GM18519 (cell line): ENCODE measurements at regions not wholly inside any gene's neighbourhood (a gene's known extent, or its start where the extent isn't known, plus 50 kb on each side); places are given as distances from the start of the nearest gene placed in this dataset.

ENCODE experiments used
- ATAC-seq: cut with Tn5 transposase; IDR thresholded peaks from one replicate; pipeline ENCODE4 v1.9.1; 2021; ENCODE audit warnings: mild to moderate bottlenecking, moderate library complexity; ENCODE audit not compliant: unreplicated experiment, low FRiP score

GRCh38 chr7:21024485-21024867, 237.8 kb upstream of the SP8 start:
- ATAC-seq: no peak

DNA sequence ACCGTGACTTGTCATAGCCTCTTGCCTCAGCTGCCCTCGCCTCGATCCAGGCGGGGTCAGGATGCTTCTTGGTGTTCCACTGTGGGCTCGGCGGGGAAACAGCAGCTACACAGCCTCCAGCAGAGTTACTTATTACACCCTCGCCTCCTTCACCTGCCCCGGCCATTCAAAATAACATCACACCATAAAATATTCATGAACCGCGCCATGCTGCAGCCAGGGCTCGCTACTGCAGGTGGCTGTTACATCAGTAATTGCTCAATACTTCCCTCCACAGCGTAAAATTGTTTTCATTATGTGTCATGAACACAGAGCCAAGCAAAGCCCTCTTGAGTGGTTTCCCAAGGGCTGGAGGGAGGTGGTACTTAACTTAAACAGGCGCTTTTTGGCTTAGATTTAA, 241.5 kb upstream of the SP8 start:
- ATAC-seq: no peak

GRCh38 chr7:21028599-21028998, 241.9 kb upstream of the SP8 start:
- ATAC-seq: no peak

GRCh38 chr7:21029006-21029405, 242.3 kb upstream of the SP8 start:
- no peak for ATAC-seq

- ATAC-seq: no peak
These were observed 243.7 kb upstream of the SP8 start for GRCh38 chr7:21030237-21030871.

GRCh38 chr7:21041252-21041651, 254.6 kb upstream of the SP8 start:
- ATAC-seq: no peak

- no peak for ATAC-seq
These were observed 255.0 kb upstream of the SP8 start for GRCh38 chr7:21041666-21042065.

DNA sequence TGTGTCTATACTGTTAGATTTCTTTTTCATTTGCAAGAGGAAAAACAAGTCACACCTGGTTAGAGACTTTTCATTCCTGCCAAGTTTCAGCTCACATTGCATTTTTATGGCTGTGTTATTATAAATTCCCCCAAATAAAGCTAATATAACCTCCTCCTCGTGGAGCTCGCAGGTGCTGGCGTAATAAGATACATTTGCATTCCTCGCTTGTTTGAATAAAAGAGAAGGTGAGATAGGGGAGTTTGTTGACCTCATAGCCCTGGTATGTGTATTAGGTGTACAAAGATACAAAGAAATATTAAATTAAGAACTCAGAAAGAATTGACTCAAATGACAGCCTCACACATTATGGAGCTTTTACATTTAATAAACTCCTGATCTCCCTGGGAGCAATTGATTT, 257.7 kb upstream of the SP8 start:
- no peak for ATAC-seq

- ATAC-seq: no peak
These were observed 258.4 kb upstream of the SP8 start for GRCh38 chr7:21044913-21045568.

DNA sequence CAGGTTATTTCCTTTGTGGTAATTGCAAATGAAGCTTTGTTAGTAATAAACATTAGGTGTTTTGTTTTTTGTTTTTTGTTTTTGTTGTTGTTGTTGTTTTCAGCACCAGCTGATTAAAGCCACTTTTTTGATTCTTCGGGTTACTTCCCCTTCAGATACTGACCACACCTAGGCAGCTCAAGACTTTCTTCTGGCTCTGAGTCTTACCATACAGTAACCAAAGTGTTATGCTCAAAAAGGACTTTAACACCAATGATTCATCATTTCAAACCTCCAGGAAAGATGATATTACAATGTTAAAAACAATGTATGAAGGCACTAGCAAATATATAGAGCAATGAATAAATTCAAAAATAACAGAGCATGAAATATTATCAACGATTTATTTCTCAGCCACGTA, 265.2 kb upstream of the SP8 start:
- no peak for ATAC-seq

- no peak for ATAC-seq
These were observed 267.9 kb upstream of the SP8 start for GRCh38 chr7:21054427-21055112.

DNA sequence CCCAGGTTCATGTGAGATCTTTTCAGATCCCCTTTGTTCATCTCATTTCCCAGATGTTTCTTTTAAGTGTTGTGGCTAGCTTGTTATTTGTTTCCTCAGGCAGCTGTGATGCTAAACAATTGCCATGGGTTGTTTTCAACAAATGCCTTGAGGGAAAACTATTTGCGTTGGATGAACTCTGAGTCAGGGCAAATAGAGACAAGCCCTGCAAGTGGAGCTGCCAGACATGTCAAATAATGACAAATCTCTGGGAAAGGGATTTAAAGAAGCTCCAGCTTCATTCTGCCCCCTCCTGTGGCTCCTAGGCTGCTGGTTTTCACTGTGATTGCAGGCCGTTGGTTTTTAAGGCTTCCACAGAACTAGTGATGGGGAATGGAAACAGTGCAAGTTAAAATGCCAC, 272.4 kb upstream of the SP8 start:
- no peak for ATAC-seq

GRCh38 chr7:21063106-21063505, 276.4 kb upstream of the SP8 start:
- no peak for ATAC-seq

DNA sequence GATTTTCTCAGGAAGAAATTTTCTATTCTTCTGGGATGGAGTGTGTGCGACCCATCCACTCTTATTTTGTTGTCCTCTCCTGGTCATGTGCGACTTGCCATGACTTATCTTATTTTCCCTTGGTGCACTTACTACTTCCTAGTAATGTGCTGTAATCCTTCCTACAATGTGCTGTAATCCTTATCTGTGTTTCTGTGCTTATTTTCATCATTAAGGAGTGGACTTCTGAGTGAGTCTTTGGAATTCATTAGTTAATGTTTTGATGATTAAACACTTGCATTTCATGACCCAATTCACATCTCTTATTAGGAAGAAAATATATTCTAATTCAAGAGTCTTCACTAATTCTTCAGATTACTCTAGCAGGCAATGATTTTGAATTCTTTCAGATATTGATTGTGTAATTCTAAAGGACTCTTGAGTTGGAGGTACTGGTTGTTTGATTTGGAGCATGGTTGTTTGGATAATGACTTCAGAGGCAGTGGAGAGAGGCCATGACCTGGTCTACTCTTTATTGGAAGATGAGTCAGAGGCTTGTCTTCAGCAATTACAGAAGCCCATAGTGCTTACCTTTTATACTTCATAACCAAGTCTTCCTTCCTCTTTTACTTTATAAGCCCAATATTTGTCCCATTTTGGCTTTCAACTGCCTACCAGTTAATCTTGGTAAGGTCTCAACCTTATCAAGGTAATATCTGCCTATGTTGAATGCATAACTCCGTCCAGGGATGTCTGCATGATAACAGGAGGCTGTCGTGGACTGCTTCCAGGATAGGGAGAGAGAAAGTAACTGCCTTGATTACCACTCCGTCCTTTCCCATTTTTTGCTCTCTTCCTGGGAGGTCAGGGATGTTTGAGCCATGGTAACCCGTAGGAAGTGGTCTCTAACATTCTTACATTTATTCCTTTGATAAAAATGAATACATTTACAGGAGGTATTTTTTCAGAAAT, 278.3 kb upstream of the SP8 start:
- ATAC-seq: no peak

GRCh38 chr7:21066221-21066620, 279.5 kb upstream of the SP8 start:
- ATAC-seq: no peak

DNA sequence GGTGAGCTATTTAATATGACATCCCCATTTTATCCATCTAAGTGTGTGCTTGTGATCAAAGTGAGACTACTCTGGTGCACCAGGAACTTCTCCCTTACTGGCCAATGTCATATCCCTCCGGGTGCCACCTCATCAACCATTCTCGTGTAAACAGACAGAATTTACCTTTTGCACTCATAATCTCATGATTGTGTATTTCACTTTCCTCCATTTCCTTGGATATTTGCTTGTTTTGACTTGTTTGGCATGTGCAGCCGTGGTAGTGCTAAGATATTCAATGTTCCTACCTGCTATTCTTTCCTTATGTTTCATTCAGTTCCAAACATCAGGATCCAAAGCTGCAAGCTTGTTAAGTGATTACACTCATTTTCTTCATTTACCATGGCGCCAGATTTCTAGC, 280.5 kb upstream of the SP8 start:
- no peak for ATAC-seq

- no peak for ATAC-seq
These were observed 283.9 kb upstream of the SP8 start for GRCh38 chr7:21070571-21071090.

DNA sequence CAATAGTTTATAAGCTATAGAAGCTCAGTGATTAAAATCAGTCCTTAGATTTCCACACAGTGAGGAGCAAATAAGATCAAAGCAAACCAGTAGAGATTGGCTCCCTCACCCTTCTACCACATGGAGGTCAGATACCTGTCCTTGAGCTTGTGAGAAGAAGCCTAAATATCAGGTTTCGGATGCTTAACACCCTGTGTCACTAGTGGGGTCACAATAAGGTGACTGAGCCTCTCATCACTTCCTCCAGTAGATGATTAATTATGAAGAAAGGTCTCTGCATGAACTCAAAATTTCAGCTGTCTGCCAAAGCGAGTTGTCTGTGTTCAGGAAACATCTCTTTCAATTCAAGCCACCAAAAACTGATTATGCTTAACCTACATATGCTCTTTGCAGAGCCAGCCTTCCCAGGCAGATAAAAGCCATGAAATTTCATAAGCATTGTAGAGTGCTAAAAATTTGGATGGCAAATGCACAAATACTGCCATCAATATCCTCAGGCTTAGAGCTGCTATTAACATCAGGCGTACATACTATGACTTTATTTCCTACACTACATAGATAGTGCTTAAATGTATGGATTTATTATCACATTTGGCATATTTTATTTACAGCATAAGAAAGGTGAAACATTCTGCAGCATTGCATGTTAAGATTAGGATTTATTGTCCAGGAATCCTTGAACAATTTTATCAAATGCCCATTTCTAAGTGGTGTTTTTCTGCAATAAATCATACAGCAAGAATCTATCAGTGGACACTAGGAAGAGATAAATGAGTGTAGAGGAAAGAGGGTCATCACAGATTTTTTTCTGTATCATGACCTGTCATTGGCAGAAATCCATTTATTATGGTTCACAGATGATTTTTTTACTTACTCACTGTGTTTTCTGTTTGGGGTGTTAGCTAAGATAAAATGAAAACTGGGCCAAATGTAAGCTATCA, 285.1 kb upstream of the SP8 start:
- ATAC-seq: no peak

DNA sequence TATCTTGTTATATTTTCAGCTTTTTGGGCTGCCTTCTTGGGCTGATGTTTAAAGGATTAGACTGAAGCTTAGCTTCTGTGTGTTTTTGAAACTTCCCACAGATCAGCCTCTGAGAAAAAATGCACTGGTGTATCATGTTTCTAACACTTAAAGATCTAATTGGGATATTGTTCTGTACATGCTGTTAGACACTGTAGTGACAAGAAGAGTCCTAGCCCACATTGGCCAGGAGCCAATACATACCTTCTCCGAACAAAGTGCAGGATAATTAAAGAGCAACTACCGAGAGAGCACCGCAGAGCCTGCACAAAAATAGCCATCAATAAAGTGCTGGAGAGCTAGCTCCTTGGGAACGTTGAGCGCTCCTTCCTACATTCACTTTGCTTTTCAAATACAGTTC, 289.4 kb upstream of the SP8 start:
- no peak for ATAC-seq

DNA sequence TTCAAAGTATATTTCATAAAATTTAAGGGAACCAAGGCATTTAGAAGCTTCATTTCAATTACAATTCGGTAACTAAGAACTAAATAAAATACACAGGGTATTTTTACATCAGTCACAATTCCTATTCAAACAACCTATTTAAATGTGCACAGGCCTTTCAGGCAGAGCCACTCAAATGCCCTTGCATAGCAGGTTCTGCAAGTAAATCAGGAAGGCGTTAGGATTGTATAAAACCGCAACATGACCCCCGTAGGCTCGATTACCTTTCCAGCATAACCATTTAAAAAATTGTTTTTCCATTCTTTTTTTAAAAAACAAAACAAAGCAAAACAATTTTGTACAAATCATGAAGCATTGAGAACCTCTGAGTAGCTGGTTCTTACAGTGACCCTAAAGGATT, 289.9 kb upstream of the SP8 start:
- no peak for ATAC-seq
